Cerebellar cortex (tissue), 1 donor: ENCODE measurements at regions not wholly inside any gene's neighbourhood (a gene's known extent, or its start where the extent isn't known, plus 50 kb on each side); places are given as distances from the start of the nearest gene placed in this dataset.

Experiments used
- DNase-seq: peaks from one replicate; pipeline ENCODE4 v3.0.0-alpha.2; 2015; ENCODE audit warnings: low spot score

DNA sequence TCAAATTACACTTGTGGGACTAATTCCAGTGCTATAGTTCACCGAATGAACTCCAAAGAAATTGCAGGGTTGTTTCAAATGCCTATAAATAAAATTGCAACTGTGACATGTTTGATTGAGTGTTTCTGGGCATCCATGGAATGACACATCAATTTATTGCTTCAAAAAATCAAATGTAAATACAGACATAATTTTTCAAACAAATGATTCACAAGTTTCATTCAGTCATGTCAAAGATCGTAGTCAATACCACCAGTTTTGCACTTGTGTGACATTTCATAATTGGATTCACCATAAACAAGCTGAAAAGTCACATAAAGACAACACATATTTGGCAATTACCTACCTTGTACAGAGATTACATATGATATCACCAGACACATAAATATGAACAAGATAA, 350.8 kb downstream of the CDH2 start:
- DNase-seq = no peak

GRCh38 chr18:27825689-27826088, 351.2 kb downstream of the CDH2 start:
- DNase-seq = no peak

- DNase-seq = no peak
These were observed 351.9 kb downstream of the CDH2 start for GRCh38 chr18:27824841-27825681.

DNA sequence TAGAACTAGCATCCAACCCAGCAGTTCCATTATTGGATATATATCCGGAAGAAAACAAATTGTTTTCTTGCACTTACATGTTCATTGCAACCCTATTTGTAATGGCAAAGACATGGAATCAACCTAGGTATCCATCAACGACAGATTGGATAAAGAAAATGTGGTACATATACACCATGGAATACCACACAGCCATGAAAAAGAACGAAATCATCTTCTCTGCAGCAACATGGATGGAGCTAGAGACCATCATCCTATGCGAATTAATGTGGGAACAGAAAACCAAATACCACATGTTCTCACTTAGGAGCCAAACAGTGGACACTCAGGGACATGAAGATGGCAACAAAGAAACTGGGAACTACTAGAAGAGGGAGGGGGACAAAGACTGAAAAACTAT, 352.7 kb downstream of the CDH2 start:
- no peak for DNase-seq

GRCh38 chr18:27823053-27823452, 353.9 kb downstream of the CDH2 start:
- no peak for DNase-seq

DNA sequence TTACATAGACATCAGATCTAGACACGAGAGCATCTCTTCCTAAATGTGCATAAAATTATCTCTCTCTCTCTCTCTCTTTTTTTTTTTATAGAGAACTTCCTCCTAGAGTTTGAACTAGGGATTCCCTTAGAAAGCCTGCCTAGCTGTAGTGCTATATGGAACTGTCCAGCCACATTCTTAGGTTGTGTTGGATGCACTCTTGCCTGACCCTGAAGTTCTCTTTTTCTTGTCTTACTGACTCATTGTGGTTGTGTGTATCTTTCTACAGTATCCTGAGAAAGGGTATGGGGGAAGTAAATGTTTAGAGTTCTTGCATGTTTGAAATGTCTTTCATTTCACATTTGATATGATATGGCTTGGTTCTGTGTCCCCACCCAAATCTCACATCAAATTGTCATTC, 368.2 kb downstream of the CDH2 start:
- DNase-seq = no peak

DNA sequence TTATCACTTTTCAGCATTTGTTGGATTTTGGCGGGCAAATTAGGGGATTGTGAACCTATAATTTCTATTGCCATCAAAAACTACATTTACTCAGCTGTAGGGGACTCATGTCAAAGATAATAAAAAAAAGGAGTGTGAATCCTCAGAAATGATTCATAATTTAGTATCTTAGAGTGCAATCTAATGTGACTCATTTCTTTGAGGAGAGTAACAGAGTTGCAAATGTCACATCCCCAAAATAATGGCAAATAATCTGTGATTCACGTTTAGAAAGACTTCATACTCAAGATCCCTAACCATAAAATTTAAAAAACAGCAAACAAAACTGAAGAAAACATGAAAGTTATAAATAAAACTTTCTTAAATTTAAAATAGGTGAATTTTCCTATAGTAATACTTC, 373.0 kb downstream of the CDH2 start:
- DNase-seq = no peak

DNA sequence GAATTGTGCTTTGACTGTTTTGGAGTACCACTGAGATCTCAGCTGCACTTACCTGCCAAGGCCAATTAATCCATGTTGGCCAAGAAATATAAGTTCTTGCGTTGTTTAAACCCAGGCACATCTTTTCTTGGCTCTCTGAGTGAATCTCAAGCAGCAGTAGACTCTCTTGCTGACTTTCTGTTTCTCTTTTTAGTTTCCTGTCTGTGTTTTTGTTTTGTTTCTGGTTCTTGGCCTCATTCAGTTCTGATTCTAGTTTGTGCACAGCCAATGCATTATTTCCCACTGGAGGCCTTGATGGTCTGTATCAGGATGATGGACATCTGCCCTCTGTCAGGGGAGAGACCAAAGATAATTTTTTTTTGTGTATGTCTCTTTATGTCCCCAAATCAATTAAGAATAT, 379.4 kb downstream of the CDH2 start:
- no peak for DNase-seq

GRCh38 chr18:27794181-27794926, 382.6 kb downstream of the CDH2 start:
- DNase-seq = no peak

DNA sequence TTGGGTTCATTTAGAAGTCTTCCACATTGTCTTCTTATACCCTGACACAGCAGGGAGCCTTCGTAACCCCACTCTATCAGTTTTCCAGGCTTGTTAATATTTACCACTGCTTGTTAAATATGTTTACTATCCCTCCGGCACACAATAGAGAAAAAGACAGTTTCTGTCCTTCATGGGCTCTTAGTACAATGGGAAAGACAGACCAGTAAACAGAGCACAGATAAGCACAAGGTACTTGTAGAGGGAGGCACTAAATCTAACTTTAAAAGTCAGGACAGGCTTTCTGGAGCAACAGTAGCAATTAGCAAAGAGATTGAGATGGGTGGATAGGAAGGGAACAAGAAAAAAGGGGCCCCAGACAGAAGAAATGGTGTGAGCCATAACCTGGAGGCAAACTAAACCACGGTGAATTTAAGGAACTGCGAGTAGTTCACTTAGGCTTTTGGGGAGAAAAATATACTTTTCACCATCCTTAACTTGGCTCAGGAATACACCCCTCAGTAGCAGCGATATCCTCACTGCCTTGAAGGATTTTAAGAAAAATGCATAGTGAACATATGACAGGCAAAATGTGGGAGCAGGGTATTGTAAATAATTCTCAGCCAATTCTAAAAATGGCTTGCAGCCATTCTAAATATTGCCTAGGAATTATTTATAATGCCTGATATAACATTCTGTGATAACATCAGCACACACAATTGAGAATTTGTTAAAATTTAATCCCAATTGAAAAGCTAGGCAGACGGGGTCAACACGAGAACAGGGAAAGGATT, 383.7 kb downstream of the CDH2 start:
- DNase-seq = no peak

GRCh38 chr18:27789406-27789805, 387.5 kb downstream of the CDH2 start:
- DNase-seq = no peak

- no peak for DNase-seq
These were observed 389.4 kb downstream of the CDH2 start for GRCh38 chr18:27787547-27787946.

GRCh38 chr18:27785815-27786471, 391.0 kb downstream of the CDH2 start:
- no peak for DNase-seq

GRCh38 chr18:27780061-27780745, 396.7 kb downstream of the CDH2 start:
- no peak for DNase-seq

DNA sequence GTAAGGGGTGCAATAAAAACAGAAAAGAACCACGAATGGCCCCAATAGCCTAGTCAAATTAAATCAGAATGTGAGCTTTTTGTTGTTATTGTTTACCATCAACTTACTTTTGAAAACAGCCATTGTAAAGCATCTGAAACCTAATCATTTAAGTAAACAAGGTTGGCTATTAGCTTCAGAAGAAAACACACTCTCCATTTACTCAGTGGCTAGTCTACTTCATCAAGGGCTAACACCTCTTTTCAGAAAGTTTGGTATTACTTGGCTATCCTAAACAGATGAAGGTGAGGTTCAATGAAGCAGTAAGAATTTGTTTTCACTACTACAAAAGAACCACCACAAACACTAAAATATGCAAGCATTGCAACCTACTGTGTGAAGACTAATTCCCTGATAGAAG, 398.0 kb downstream of the CDH2 start:
- no peak for DNase-seq

DNA sequence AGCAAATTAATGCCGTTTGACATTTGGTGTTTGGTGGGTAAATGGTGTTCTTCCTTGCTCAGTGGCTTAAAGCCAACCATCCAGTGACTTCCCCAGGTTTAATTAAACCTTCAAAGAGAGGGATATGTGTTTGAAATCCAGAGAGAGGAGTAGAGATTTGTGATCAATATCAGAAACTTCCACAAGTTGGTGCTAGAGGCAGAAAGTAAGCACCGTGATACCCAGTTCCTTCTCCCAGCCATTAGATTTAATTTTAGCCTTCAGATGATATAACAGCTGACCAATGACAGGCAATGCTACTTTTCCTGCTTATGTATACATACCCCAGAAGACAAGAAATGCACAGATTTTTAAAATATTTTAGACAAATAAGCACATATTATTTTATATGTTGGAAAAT, 398.5 kb downstream of the CDH2 start:
- peak; percentile 22 for DNase-seq

- DNase-seq = no peak
These were observed 404.8 kb downstream of the CDH2 start for GRCh38 chr18:27772081-27772480.

GRCh38 chr18:27771571-27771970, 405.4 kb downstream of the CDH2 start:
- DNase-seq = no peak

- no peak for DNase-seq
These were observed 407.8 kb downstream of the CDH2 start for GRCh38 chr18:27769152-27769551.

- no peak for DNase-seq
These were observed 413.0 kb downstream of the CDH2 start for GRCh38 chr18:27763936-27764335.

DNA sequence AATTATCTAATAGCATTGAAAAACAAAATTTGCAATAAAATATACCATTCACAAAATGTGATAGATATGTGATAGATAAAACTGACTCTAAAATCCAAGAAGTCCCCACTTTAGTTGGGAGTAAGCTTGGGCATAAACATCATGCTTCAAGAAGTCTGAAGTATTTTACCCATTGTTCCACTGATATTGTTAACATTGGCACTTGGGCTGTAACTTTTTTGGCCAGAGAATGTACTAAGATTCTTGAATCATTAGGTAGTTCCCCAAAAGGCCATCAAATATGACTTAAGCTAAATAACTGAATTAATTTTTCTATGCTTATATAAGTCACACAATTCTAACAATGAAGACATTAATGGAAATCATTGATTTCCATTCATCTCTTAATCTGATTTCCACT, 413.6 kb downstream of the CDH2 start:
- DNase-seq = no peak

- no peak for DNase-seq
These were observed 414.9 kb downstream of the CDH2 start for GRCh38 chr18:27762054-27762453.
